HEK293 (cell line): ENCODE measurements at regions not wholly inside any gene's neighbourhood (a gene's known extent, or its start where the extent isn't known, plus 50 kb on each side); places are given as distances from the start of the nearest gene placed in this dataset.

Source experiments
- ZNF548 ChIP-seq: fragments of 450-650 bp; formaldehyde crosslinking; IDR thresholded peaks from 2 replicates; pipeline ENCODE4 v1.5.1; 2016; ENCODE audit warnings: missing biosample characterization, missing genetic modification characterization
- TF ChIP-seq, protein P1 (sequence below): fragments of 450-650 bp; formaldehyde crosslinking; IDR thresholded peaks from 2 replicates; pipeline ENCODE4 v1.5.1; 2016; ENCODE audit warnings: missing biosample characterization, missing genetic modification characterization
- TF ChIP-seq, protein P2 (sequence below): fragments of 450-650 bp; formaldehyde crosslinking; IDR thresholded peaks from 2 replicates; pipeline ENCODE4 v1.5.1; 2016; ENCODE audit warnings: missing biosample characterization, missing genetic modification characterization

DNA sequence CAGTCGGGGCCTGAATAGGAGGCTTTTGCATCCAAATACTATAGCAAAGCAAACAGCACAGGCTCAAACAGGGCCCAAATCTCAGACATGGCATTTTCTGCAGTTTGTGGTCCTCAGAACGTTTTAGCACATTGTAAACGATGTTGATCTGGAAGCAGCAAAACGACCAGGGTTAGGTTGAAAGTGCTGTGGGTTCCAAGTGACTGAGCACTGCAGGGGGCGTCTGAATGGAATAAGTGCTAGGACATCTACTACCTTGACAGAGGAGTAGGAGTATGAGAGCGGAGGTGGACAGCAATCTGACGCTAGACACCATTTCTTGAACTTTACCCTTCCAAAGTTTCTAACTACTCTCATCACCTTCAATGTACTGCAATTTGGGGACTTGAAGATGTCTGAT, 214.9 kb downstream of the BARHL2 start:
- TF ChIP-seq, protein P1, sequence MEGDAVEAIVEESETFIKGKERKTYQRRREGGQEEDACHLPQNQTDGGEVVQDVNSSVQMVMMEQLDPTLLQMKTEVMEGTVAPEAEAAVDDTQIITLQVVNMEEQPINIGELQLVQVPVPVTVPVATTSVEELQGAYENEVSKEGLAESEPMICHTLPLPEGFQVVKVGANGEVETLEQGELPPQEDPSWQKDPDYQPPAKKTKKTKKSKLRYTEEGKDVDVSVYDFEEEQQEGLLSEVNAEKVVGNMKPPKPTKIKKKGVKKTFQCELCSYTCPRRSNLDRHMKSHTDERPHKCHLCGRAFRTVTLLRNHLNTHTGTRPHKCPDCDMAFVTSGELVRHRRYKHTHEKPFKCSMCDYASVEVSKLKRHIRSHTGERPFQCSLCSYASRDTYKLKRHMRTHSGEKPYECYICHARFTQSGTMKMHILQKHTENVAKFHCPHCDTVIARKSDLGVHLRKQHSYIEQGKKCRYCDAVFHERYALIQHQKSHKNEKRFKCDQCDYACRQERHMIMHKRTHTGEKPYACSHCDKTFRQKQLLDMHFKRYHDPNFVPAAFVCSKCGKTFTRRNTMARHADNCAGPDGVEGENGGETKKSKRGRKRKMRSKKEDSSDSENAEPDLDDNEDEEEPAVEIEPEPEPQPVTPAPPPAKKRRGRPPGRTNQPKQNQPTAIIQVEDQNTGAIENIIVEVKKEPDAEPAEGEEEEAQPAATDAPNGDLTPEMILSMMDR (tag by site-specific recombination): no peak
- TF ChIP-seq, protein P2, sequence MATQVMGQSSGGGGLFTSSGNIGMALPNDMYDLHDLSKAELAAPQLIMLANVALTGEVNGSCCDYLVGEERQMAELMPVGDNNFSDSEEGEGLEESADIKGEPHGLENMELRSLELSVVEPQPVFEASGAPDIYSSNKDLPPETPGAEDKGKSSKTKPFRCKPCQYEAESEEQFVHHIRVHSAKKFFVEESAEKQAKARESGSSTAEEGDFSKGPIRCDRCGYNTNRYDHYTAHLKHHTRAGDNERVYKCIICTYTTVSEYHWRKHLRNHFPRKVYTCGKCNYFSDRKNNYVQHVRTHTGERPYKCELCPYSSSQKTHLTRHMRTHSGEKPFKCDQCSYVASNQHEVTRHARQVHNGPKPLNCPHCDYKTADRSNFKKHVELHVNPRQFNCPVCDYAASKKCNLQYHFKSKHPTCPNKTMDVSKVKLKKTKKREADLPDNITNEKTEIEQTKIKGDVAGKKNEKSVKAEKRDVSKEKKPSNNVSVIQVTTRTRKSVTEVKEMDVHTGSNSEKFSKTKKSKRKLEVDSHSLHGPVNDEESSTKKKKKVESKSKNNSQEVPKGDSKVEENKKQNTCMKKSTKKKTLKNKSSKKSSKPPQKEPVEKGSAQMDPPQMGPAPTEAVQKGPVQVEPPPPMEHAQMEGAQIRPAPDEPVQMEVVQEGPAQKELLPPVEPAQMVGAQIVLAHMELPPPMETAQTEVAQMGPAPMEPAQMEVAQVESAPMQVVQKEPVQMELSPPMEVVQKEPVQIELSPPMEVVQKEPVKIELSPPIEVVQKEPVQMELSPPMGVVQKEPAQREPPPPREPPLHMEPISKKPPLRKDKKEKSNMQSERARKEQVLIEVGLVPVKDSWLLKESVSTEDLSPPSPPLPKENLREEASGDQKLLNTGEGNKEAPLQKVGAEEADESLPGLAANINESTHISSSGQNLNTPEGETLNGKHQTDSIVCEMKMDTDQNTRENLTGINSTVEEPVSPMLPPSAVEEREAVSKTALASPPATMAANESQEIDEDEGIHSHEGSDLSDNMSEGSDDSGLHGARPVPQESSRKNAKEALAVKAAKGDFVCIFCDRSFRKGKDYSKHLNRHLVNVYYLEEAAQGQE (tag by site-specific recombination): no peak
- no peak for TF ChIP-seq ZNF548
